ENCODE measurements at regions not wholly inside any gene's neighbourhood (a gene's known extent, or its start where the extent isn't known, plus 50 kb on each side); places are given as distances from the start of the nearest gene placed in this dataset.

DNA sequence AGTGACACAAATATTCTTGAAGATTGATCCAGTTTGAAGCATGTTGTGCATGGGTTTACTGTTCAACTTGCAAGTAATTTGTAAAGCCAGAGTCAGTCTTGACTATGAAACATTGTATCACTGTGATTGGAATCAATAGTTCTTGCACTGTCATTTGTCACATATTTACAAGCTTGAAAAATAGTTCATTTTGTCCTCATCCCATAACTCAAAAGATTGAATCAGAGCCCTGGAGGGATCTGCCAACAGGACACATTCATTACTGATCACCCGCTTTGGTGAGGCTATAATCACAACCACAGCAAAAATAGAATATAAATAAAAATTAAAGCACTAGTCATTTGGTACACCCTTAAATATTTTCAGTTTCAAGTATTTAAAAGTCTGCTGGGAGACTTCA lies 368.9 kb downstream of the WDR72 start (continued):
- TF ChIP-seq RAD21 (CRISPR knock-in tag; conservative IDR thresholded peaks at IDR 0.05 in 1 of 2, IDR thresholded peaks at IDR 0.05 in 1 of 2) (no peak), HSF4 (CRISPR knock-in tag; IDR thresholded peaks at IDR 0.05; ENCODE audit: borderline replicate concordance) (no peak)

DNA sequence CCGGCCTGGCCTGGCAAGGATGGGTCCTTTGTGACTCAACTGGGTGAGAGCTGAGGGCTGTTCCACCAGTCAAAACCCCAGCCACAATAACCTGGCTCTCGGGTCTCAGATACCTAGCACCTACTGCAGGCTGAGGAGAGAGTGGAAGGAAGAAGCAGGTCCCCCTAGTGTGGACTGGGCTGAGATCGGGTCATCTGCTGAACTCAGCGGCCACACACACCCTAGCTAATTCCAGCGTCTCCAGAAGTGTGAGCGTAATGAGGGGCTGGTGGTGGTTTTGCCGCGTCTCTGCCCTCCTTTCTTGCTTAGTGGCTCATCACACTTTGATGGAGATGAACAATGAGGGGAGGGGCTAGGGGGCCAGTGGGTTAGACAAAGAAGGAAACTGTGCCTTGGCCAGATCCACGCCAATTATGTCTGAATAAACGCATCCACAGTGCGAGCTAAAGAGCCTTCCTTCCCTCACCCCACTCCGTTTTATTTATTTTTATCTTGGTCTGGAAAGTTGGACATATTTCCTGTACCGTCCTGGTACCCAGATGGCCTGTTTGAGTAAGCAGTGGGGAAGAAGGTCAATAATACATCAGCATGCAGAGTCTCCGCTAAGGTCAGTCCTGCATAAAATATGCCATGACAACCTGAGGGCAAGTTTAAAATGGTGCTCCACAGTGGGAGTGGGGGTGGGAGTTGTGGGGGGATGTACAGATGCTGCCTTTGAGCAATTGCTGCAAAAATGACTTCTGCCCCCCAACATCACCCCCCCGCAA lies 370.0 kb downstream of the WDR72 start:
- Histone ChIP-seq H3K79me2 (ENCODE audit: control insufficient read depth, insufficient read depth, low read length) (no peaks in the 10 kb centered on the region), H3K9me3 (replicated peaks; ENCODE audit: control insufficient read depth, insufficient read depth, low read depth, low read length) (no peaks in the 10 kb centered on the region), H4K20me1 (replicated peaks; ENCODE audit: control insufficient read depth, insufficient read depth, low read length) (no peaks in the 10 kb centered on the region), H3K9ac (ENCODE audit: insufficient read depth in 1 of 2, low read depth in 2 of 2, low read length in 2 of 2) (no peak overlapping the region), H2AFZ (ENCODE audit: low read depth, low read length) (no peak overlapping the region), H3K4me1 (replicated peaks in 1 of 2; ENCODE audit: control insufficient read depth in 2 of 2, insufficient read depth in 2 of 2, low read length in 2 of 2) (no peaks in the 10 kb centered on the region), H3K27me3 (ENCODE audit: control insufficient read depth in 2 of 2, insufficient read depth in 2 of 2, low read length in 2 of 2) (no peaks in the 10 kb centered on the region), H3K36me3 (ENCODE audit: control insufficient read depth, insufficient read depth, low read length) (no peaks in the 10 kb centered on the region), H3K27ac (ENCODE audit: extremely low read depth, low read depth, low read length) (no peak overlapping the region), H3K4me2 (ENCODE audit: insufficient read depth, low read length) (no peak overlapping the region), H3K9me1 (ENCODE audit: control insufficient read depth, insufficient read depth, low read length) (no peaks in the 10 kb centered on the region), H3K4me3 (no peak overlapping the region)
- CTCF ChIA-PET (ENCODE audit: low intra/inter-chr PET ratio): no interaction called here
- POLR2A ChIA-PET: no interaction called here
- TF ChIP-seq, protein P1, sequence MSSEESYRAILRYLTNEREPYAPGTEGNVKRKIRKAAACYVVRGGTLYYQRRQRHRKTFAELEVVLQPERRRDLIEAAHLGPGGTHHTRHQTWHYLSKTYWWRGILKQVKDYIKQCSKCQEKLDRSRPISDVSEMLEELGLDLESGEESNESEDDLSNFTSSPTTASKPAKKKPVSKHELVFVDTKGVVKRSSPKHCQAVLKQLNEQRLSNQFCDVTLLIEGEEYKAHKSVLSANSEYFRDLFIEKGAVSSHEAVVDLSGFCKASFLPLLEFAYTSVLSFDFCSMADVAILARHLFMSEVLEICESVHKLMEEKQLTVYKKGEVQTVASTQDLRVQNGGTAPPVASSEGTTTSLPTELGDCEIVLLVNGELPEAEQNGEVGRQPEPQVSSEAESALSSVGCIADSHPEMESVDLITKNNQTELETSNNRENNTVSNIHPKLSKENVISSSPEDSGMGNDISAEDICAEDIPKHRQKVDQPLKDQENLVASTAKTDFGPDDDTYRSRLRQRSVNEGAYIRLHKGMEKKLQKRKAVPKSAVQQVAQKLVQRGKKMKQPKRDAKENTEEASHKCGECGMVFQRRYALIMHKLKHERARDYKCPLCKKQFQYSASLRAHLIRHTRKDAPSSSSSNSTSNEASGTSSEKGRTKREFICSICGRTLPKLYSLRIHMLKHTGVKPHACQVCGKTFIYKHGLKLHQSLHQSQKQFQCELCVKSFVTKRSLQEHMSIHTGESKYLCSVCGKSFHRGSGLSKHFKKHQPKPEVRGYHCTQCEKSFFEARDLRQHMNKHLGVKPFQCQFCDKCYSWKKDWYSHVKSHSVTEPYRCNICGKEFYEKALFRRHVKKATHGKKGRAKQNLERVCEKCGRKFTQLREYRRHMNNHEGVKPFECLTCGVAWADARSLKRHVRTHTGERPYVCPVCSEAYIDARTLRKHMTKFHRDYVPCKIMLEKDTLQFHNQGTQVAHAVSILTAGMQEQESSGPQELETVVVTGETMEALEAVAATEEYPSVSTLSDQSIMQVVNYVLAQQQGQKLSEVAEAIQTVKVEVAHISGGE (CRISPR knock-in tag; IDR thresholded peaks at IDR 0.05): no peak
- TF ChIP-seq, protein P2, sequence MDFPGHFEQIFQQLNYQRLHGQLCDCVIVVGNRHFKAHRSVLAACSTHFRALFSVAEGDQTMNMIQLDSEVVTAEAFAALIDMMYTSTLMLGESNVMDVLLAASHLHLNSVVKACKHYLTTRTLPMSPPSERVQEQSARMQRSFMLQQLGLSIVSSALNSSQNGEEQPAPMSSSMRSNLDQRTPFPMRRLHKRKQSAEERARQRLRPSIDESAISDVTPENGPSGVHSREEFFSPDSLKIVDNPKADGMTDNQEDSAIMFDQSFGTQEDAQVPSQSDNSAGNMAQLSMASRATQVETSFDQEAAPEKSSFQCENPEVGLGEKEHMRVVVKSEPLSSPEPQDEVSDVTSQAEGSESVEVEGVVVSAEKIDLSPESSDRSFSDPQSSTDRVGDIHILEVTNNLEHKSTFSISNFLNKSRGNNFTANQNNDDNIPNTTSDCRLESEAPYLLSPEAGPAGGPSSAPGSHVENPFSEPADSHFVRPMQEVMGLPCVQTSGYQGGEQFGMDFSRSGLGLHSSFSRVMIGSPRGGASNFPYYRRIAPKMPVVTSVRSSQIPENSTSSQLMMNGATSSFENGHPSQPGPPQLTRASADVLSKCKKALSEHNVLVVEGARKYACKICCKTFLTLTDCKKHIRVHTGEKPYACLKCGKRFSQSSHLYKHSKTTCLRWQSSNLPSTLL (IDR thresholded peaks at IDR 0.05): no peak
- TF ChIP-seq PURB (CRISPR knock-in tag; IDR thresholded peaks at IDR 0.05; ENCODE audit: low read depth) (no peak), ZNF79 (CRISPR knock-in tag; IDR thresholded peaks at IDR 0.05; ENCODE audit: low read depth) (no peak), ARID2 (IDR thresholded peaks at IDR 0.05) (no peak), L3MBTL2 (IDR thresholded peaks at IDR 0.05) (no peak), RBM25 (IDR thresholded peaks at IDR 0.05; ENCODE audit: low read depth, low read length, severe bottlenecking) (no peak), HDAC2 (IDR thresholded peaks at IDR 0.05) (no peak), ZNF263 (CRISPR knock-in tag; IDR thresholded peaks at IDR 0.05; ENCODE audit: borderline replicate concordance) (no peak), ZNF174 (CRISPR knock-in tag; IDR thresholded peaks at IDR 0.05) (no peak), NFE2 (IDR thresholded peaks at IDR 0.05; ENCODE audit: low read depth) (no peak), ZNF780A (CRISPR knock-in tag; IDR thresholded peaks at IDR 0.05) (no peak), ZNF583 (CRISPR knock-in tag; IDR thresholded peaks at IDR 0.05) (no peak), ELF4 (CRISPR knock-in tag; IDR thresholded peaks at IDR 0.05) (no peak)
- in situ Hi-C loops (cut with MboI): no loop called here
- BruUV-seq (replicated peaks): no TSS peak
- intact Hi-C loops (cut with micrococcal nuclease): no loop called here
- ATAC-seq (no peak), DNase-seq (ENCODE audit: extremely low read depth in 1 of 4, low spot score in 3 of 4) (no peak), FAIRE-seq (no peak)
- WGBS (ENCODE audit: insufficient coverage, low coverage, missing lambda C conversion rate): 2% methylated on average over 13 of the region's 15 CpGs
